GM18858 (cell line): ENCODE measurements at regions not wholly inside any gene's neighbourhood (a gene's known extent, or its start where the extent isn't known, plus 50 kb on each side); places are given as distances from the start of the nearest gene placed in this dataset.

Source experiments
- ATAC-seq: cut with Tn5 transposase; IDR thresholded peaks from one replicate; pipeline ENCODE4 v1.9.1; 2021; ENCODE audit not compliant: unreplicated experiment

- ATAC-seq: no peak
These were observed 224.4 kb upstream of the POU3F1 start for GRCh38 chr1:38270849-38271633.

- ATAC-seq: no peak
These were observed 223.6 kb upstream of the POU3F1 start for GRCh38 chr1:38269923-38270848.

DNA sequence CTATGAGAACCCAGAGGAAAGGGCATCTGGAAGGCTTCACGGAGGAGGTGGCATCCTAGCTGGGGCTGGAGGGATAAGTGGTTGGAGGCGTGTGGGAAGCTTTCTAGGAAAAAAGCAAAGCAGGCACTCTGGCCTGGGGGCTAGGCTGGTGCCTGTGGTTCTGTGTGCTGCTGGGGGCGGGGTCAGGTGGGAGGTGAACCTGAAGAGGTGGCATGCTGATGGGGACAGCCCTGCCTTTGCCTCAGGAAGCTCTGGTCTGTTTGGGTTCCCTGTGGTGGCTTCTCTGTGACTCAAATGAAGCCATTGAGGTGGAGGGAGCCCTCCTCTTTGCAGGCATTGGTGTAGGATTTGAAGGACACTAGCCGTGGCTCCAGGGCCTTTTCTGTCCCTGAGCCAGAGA, 221.6 kb upstream of the POU3F1 start:
- ATAC-seq: no peak

GRCh38 chr1:38267037-38268036, 220.7 kb upstream of the POU3F1 start:
- no peak for ATAC-seq

DNA sequence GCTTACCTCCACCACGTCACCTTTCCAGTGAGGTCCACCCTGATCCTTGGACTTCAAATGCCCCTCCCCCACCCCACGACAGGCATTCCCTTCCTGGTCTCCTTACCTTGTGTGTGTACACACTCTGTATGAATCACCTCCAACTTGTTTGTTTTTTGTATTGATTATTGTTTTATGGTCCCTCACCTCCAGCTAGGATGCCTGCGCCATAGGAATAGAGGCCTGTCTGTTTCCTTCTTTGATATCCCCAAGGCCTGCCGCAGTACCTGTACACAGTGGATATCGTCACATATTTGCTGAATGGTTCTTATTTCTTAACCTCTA, 219.6 kb upstream of the POU3F1 start:
- ATAC-seq: no peak

DNA sequence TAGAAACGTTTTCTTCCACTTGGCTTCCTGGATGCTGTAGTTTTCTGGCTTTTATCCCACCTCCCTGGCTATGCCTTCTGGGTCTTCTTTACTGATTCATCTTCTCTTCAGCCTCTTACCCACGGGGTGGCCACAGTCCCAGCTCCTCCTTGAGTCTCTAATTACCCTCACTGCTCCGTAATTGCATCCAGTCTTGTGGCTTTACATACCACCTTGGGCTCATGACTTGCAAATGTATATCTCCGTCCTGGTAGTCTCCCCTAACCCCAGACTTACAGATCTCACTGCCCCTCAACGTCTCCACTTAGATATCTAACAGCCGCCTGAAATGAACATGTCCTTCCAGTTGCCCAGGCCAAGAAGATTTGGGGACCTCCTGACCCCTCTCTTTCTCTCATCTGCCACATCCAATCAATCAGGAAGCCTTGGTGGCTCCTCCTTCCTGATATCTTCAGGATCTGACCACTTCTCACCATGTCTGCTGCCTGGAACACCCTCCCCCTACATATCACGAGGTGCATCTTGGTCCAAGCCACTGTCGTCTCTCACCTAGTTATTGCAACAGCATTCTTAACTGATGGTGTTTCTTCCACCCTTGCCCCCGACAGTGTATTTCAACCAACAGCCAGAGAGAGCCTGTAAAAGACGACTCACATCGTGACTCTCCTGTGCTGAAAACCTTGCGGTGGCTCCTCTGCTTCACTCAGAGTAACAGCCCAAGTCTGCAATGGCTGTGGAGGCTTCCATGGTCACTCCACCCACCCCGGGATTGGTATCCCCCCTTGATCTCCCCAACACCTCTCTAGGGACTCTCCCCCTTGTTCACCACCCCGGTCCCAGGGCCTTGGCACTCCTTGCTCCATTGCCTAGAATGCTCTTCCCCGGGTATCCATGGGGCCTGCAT, 219.0 kb upstream of the POU3F1 start:
- ATAC-seq: no peak

DNA sequence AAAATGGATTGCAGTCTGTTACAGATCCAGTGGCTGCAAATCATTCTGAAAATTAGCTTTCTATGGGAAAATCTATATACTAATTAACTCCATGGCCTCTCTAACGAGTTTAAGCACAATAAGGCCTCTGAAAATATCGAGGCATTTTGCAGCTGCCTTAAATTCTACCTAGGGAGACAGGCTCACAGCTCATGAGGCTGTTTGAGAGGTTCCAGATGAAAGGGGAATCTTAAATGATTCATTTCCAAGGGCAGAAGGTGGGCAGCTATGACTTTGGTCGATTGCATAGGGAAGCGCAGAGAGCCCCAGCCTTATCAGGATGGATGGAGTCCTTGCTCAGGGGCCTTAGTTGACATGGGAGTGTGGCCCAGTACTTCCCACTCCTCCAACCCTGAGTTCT, 216.8 kb upstream of the POU3F1 start:
- no peak for ATAC-seq

- ATAC-seq: no peak
These were observed 215.0 kb upstream of the POU3F1 start for GRCh38 chr1:38261574-38261973.

DNA sequence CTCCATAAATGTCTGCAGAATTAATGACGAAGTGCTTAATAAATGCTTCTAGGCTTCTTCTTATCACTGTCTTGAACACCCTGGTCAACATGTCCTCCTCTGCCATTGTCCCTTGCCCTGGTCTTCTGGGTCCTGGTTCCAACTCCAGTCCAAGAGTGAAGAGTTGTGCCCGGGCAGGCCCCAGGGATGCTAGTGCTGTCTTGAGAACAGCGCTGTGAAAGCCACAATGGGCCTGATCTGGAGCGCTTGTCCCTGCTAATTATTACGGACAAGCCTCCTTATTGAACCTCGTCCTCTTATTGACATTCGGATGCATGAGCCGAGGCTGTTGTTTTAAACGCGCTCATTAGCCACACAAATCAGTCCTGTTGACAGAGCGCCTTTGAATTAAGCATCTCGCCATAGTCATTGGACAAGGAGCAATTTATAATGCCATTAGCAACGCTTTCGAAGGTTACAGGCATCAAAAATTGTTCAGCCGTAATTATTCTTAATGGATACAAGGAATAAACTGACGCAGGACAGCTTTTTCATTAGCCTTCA, 211.6 kb upstream of the POU3F1 start:
- no peak for ATAC-seq

DNA sequence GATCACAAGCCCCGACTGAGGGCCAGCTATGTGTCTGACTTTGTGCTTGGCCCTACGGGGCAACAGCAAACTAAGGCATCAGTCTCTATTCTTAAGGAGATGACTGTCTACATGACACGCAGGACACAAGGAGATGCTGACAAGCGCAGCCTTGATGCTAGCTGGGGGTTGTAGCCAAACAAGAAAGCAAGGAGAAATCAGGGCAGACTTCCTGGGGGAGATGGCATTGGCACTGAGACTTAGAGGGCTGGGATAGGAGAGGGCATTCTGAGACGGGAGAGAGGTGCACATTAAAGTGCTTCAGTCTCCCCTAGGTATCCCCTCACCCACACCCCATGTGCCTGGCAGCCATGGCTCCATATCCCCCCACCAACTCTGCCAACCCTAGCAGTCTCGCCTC, 210.8 kb upstream of the POU3F1 start:
- ATAC-seq: no peak

GRCh38 chr1:38256072-38256471, 209.5 kb upstream of the POU3F1 start:
- ATAC-seq: no peak

GRCh38 chr1:38253314-38253713, 206.7 kb upstream of the POU3F1 start:
- ATAC-seq: no peak

GRCh38 chr1:38250356-38250755, 203.8 kb upstream of the POU3F1 start:
- no peak for ATAC-seq

DNA sequence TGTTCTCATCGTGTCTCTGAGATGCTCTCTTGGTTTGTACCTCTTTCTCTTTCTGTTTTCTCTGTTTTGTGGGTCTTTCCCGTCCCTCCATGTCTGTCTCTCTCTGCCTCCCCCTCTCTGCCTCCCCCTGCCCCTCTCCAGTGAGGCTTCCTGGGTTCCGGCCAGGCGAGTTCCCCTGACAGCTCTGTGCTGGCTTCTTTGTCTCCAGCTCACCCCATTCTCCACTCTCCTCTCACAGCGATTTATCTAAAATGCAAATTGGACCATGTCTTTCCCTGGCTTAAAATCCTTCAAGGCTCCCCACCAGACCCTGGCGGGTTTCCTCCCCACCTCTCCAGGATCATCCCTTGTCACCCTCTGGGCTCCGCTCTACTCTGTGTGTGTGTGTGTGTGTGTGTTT, 202.4 kb upstream of the POU3F1 start:
- no peak for ATAC-seq

- ATAC-seq: no peak
These were observed 200.7 kb upstream of the POU3F1 start for GRCh38 chr1:38246955-38247952.

- no peak for ATAC-seq
These were observed 197.7 kb upstream of the POU3F1 start for GRCh38 chr1:38244218-38244845.

- ATAC-seq: no peak
These were observed 196.5 kb upstream of the POU3F1 start for GRCh38 chr1:38243106-38243505.

DNA sequence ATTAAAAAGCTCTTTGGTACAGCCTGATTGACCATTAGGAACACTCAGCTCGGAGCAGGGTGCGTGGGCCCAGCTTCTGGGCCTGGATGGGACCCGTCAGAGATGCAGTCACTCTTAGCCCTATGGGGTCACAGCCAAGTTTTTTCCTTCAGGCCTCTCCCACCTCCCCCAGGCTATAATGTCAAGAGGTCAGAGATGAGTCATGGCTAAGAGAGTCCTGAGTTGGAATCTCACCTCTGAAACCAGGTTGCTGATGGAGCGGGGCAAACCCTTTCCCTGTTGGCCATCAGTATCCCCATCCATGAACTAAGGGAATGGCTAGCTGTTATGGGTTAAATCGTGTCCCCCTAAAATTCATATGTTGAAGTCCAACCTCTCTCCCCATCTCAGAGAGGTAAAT, 195.9 kb upstream of the POU3F1 start:
- no peak for ATAC-seq
